Suprapubic skin (tissue), 4 donors: ENCODE measurements at regions not wholly inside any gene's neighbourhood (a gene's known extent, or its start where the extent isn't known, plus 50 kb on each side); places are given as distances from the start of the nearest gene placed in this dataset.

ENCODE experiments used
- POLR2A ChIP-seq, 2 donors: fragments of 450-650 bp; IDR thresholded peaks; one replicate each; pipeline ENCODE4 v1.6.1; 2017; ENCODE audit warnings: antibody characterized with exemption in 2 of 2, mild to moderate bottlenecking in 2 of 2, moderate library complexity in 2 of 2
- POLR2AphosphoS5 ChIP-seq, 3 donors: sonication (generic); formaldehyde crosslinking; IDR thresholded peaks; one replicate each; pipeline ENCODE4 v1.6.1; 2017; ENCODE audit warnings: antibody characterized with exemption in 3 of 3
- TF ChIP-seq, protein P1 (sequence below), 2 donors: fragments of 200-600 bp in 1 of 2; fragments of 450-650 bp in 1 of 2; sonication (generic) in 1 of 2; IDR thresholded peaks; one replicate each; pipeline ENCODE4 v1.5.1; 2016 to 2019; ENCODE audit warnings: antibody characterized with exemption in 2 of 2, mild to moderate bottlenecking in 1 of 2, moderate library complexity in 1 of 2

DNA sequence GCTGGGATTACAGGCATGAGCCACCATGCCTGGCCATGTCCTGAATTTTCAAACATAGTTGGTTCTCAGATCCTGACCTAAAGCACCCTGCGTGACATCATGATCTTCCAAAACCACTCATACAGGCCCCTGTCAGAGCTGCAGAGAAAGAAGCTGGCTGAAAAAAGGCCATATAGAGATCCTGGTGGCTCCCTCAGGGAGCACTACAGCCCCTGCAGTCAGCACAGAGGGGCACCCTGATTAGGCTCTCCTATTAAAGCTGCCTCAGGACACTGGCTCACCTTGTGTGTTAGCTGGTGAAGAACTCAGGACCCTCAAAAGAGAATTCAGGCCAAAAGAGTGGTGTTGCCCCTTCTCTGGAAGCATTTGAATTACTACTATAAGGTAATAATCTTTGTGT, 249.7 kb upstream of the MCTP2 start:
- TF ChIP-seq POLR2AphosphoS5 (IDR thresholded peaks at IDR 0.05) (no peak), POLR2A (IDR thresholded peaks at IDR 0.05) (no peak)
- TF ChIP-seq, protein P1, sequence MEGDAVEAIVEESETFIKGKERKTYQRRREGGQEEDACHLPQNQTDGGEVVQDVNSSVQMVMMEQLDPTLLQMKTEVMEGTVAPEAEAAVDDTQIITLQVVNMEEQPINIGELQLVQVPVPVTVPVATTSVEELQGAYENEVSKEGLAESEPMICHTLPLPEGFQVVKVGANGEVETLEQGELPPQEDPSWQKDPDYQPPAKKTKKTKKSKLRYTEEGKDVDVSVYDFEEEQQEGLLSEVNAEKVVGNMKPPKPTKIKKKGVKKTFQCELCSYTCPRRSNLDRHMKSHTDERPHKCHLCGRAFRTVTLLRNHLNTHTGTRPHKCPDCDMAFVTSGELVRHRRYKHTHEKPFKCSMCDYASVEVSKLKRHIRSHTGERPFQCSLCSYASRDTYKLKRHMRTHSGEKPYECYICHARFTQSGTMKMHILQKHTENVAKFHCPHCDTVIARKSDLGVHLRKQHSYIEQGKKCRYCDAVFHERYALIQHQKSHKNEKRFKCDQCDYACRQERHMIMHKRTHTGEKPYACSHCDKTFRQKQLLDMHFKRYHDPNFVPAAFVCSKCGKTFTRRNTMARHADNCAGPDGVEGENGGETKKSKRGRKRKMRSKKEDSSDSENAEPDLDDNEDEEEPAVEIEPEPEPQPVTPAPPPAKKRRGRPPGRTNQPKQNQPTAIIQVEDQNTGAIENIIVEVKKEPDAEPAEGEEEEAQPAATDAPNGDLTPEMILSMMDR (IDR thresholded peaks at IDR 0.05), result no peak
